RKO (cell line): ENCODE measurements at regions not wholly inside any gene's neighbourhood (a gene's known extent, or its start where the extent isn't known, plus 50 kb on each side); places are given as distances from the start of the nearest gene placed in this dataset.

ENCODE experiments used
- DNase-seq: peaks from one replicate; pipeline ENCODE4 v3.0.0-alpha.2; 2016; ENCODE audit warnings: low spot score

- no peak for DNase-seq
These were observed 57.1 kb upstream of the ATG10 start for GRCh38 chr5:81914696-81915095.

- DNase-seq: no peak
These were observed 58.9 kb upstream of the ATG10 start for GRCh38 chr5:81912933-81913332.

GRCh38 chr5:81909677-81910076, 62.1 kb upstream of the ATG10 start:
- no peak for DNase-seq

GRCh38 chr5:81908771-81909170, 63.1 kb upstream of the ATG10 start:
- no peak for DNase-seq

GRCh38 chr5:81908044-81908443, 63.8 kb upstream of the ATG10 start:
- no peak for DNase-seq

GRCh38 chr5:81907012-81907635, 64.7 kb upstream of the ATG10 start:
- no peak for DNase-seq

- DNase-seq: no peak
These were observed 65.7 kb upstream of the ATG10 start for GRCh38 chr5:81906086-81906485.

- no peak for DNase-seq
These were observed 67.0 kb upstream of the ATG10 start for GRCh38 chr5:81904861-81905260.

- DNase-seq: no peak
These were observed 67.7 kb upstream of the ATG10 start for GRCh38 chr5:81904166-81904565.

- DNase-seq: no peak
These were observed 70.2 kb upstream of the ATG10 start for GRCh38 chr5:81901586-81901985.

GRCh38 chr5:81899123-81899522, 72.7 kb upstream of the ATG10 start:
- no peak for DNase-seq

- no peak for DNase-seq
These were observed 73.4 kb upstream of the ATG10 start for GRCh38 chr5:81898403-81898802.

- no peak for DNase-seq
These were observed 75.1 kb upstream of the ATG10 start for GRCh38 chr5:81896764-81897163.

GRCh38 chr5:81895307-81895706, 76.5 kb upstream of the ATG10 start:
- DNase-seq: no peak

- DNase-seq: no peak
These were observed 77.9 kb upstream of the ATG10 start for GRCh38 chr5:81893961-81894360.

GRCh38 chr5:81884871-81885270, 87.0 kb upstream of the ATG10 start:
- DNase-seq: no peak

GRCh38 chr5:81883371-81883770, 88.5 kb upstream of the ATG10 start:
- DNase-seq: no peak

- no peak for DNase-seq
These were observed 90.2 kb upstream of the ATG10 start for GRCh38 chr5:81881595-81881994.

- DNase-seq: no peak
These were observed 91.9 kb upstream of the ATG10 start for GRCh38 chr5:81879936-81880335.

GRCh38 chr5:81878333-81878732, 93.5 kb upstream of the ATG10 start:
- DNase-seq: no peak

GRCh38 chr5:81866994-81867393, 104.8 kb upstream of the ATG10 start:
- no peak for DNase-seq

GRCh38 chr5:81860778-81861177, 109.9 kb upstream of the SSBP2 start:
- DNase-seq: no peak

GRCh38 chr5:81859624-81860023, 108.7 kb upstream of the SSBP2 start:
- DNase-seq: no peak
